ENCODE measurements at regions not wholly inside any gene's neighbourhood (a gene's known extent, or its start where the extent isn't known, plus 50 kb on each side); places are given as distances from the start of the nearest gene placed in this dataset.
"Not testable (repeated sequence)": the region's sequence is repeated elsewhere in the genome, so short reads cannot be mapped to it uniquely, and the experiment has no call there.

- DNase-seq (ENCODE audit: low spot score in 2 of 2): no peak
- no peak overlapping the region for H3K27ac ChIP-seq
- peaks cover 0 to 31% (median 0%) of the 10 kb centered on the region in 4 donors for H3K9me3 ChIP-seq
- H3K27me3 ChIP-seq: no peaks in the 10 kb centered on the region
- H3K36me3 ChIP-seq: no peaks in the 10 kb centered on the region
- H3K4me3 ChIP-seq: no peak overlapping the region
- no peaks in the 10 kb centered on the region for H3K4me1 ChIP-seq
- TF ChIP-seq EP300 (IDR thresholded peaks at IDR 0.05) (no peak), POLR2A (IDR thresholded peaks at IDR 0.05) (no peak), CTCF (IDR thresholded peaks at IDR 0.05) (no peak)
Observed at GRCh38 chr16:54879681-54880080, 51.0 kb upstream of the IRX5 start.

- 74 to 77% methylated on average over 1 of the region's 1 CpG for WGBS, 2 donors
- no peak for DNase-seq (ENCODE audit: low spot score in 2 of 2)
- H3K4me1 ChIP-seq: no peaks in the 10 kb centered on the region
- H3K9me3 ChIP-seq: peaks cover 0 to 17% (median 0%) of the 10 kb centered on the region in 4 donors
- no peak for TF ChIP-seq EP300 (IDR thresholded peaks at IDR 0.05)
- TF ChIP-seq POLR2A (IDR thresholded peaks at IDR 0.05): no peak
- no peak for TF ChIP-seq CTCF (IDR thresholded peaks at IDR 0.05)
- H3K27me3 ChIP-seq: no peaks in the 10 kb centered on the region
- H3K4me3 ChIP-seq: no peak overlapping the region
- no peaks in the 10 kb centered on the region for H3K36me3 ChIP-seq
- no peak overlapping the region for H3K27ac ChIP-seq
Observed at GRCh38 chr16:54878301-54878700, 52.4 kb upstream of the IRX5 start.

GRCh38 chr16:54875443-54875842, 55.2 kb upstream of the IRX5 start:
- peaks cover 0 to 11% (median 0%) of the 10 kb centered on the region in 4 donors for H3K9me3 ChIP-seq
- H3K36me3 ChIP-seq: no peaks in the 10 kb centered on the region
- H3K4me1 ChIP-seq: no peaks in the 10 kb centered on the region
- no peak overlapping the region for H3K4me3 ChIP-seq
- no peak for DNase-seq (ENCODE audit: low spot score in 2 of 2)
- no peak overlapping the region for H3K27ac ChIP-seq
- TF ChIP-seq POLR2A (IDR thresholded peaks at IDR 0.05) (no peak), EP300 (IDR thresholded peaks at IDR 0.05) (no peak), CTCF (IDR thresholded peaks at IDR 0.05) (no peak)
- 60 to 63% methylated on average over 1 of the region's 1 CpG for WGBS, 2 donors
- no peaks in the 10 kb centered on the region for H3K27me3 ChIP-seq

GRCh38 chr16:54873716-54874373, 56.8 kb upstream of the IRX5 start:
- H3K27ac ChIP-seq; H3K4me1 ChIP-seq; H3K4me3 ChIP-seq; H3K9me3 ChIP-seq; H3K36me3 ChIP-seq; DNase-seq (ENCODE audit: low spot score in 2 of 2); H3K27me3 ChIP-seq: not testable (repeated sequence)
- WGBS, 2 donors: 75 to 82% methylated on average over 12 of the region's 12 CpGs

GRCh38 chr16:54873071-54873470, 57.6 kb upstream of the IRX5 start:
- TF ChIP-seq POLR2A (IDR thresholded peaks at IDR 0.05): no peak
- no peak for TF ChIP-seq CTCF (IDR thresholded peaks at IDR 0.05)
- no peak for TF ChIP-seq EP300 (IDR thresholded peaks at IDR 0.05)
- Histone ChIP-seq H3K27ac (no peak overlapping the region), H3K36me3 (no peaks in the 10 kb centered on the region), H3K9me3 (peaks cover 0 to 5% (median 0%) of the 10 kb centered on the region in 4 donors), H3K4me3 (no peak overlapping the region), H3K4me1 (no peaks in the 10 kb centered on the region), H3K27me3 (no peaks in the 10 kb centered on the region)
- 64 to 74% methylated on average over 2 of the region's 2 CpGs for WGBS, 2 donors
- no peak for DNase-seq (ENCODE audit: low spot score in 2 of 2)

- H3K36me3 ChIP-seq: no peaks in the 10 kb centered on the region
- TF ChIP-seq EP300 (IDR thresholded peaks at IDR 0.05): no peak
- no peak for TF ChIP-seq POLR2A (IDR thresholded peaks at IDR 0.05)
- TF ChIP-seq CTCF (IDR thresholded peaks at IDR 0.05): no peak
Observed at GRCh38 chr16:54870151-54870550, 60.5 kb upstream of the IRX5 start.

More at GRCh38 chr16:54870151-54870550, 60.5 kb upstream of the IRX5 start:
- Histone ChIP-seq H3K4me3 (no peak overlapping the region), H3K27me3 (no peaks in the 10 kb centered on the region), H3K9me3 (peaks cover 0 to 16% (median 0%) of the 10 kb centered on the region in 4 donors), H3K4me1 (no peaks in the 10 kb centered on the region), H3K27ac (no peak overlapping the region)
- no peak for DNase-seq (ENCODE audit: low spot score in 2 of 2)
- 81 to 82% methylated on average over 2 of the region's 2 CpGs for WGBS, 2 donors
